GM23338 (cell line): ENCODE measurements at regions not wholly inside any gene's neighbourhood (a gene's known extent, or its start where the extent isn't known, plus 50 kb on each side); places are given as distances from the start of the nearest gene placed in this dataset.

Experiments used
- ATAC-seq: fragments of 200-7000 bp; cut with Tn5 transposase; 3 replicates; pipeline ENCODE4 v1.9.1; 2020
- DNase-seq: peaks from one replicate; pipeline ENCODE4 v3.0.0-alpha.2; 2015; ENCODE audit warnings: low spot score
- H2AFZ ChIP-seq: fragments of 200-600 bp; sonication (generic); 2 replicates; pipeline ENCODE4 v1.8.0; 2016; ENCODE audit warnings: antibody characterized with exemption, mild to moderate bottlenecking, moderate library complexity
- H3F3A ChIP-seq: fragments of 200-600 bp; sonication (generic); replicated peaks from 2 replicates; pipeline ENCODE4 v1.8.0; 2017; ENCODE audit warnings: antibody characterized with exemption, mixed run types, low read depth
- H3K27ac ChIP-seq: fragments of 200-600 bp; sonication (generic); 2 replicates; pipeline ENCODE4 v1.6.1; 2016; ENCODE audit warnings: low read depth
- H3K27me3 ChIP-seq: fragments of 200-600 bp; sonication (generic); 2 replicates; pipeline ENCODE4 v1.8.0; 2016; ENCODE audit warnings: mild to moderate bottlenecking, mixed run types, moderate library complexity; ENCODE audit not compliant: insufficient read depth
- H3K36me3 ChIP-seq: fragments of 200-600 bp; sonication (generic); 2 replicates; pipeline ENCODE4 v1.8.0; 2016; ENCODE audit warnings: mild to moderate bottlenecking; ENCODE audit not compliant: insufficient read depth
- H3K4me1 ChIP-seq: fragments of 200-600 bp; sonication (generic); 2 replicates; pipeline ENCODE4 v1.8.0; 2016; ENCODE audit warnings: mild to moderate bottlenecking, moderate library complexity; ENCODE audit not compliant: insufficient read depth
- H3K4me2 ChIP-seq: fragments of 200-600 bp; sonication (generic); 2 replicates; pipeline ENCODE4 v1.7.1; 2017; ENCODE audit warnings: mixed run types
- H3K4me3 ChIP-seq: fragments of 200-600 bp; sonication (generic); 2 replicates; pipeline ENCODE4 v1.6.1; 2016; ENCODE audit warnings: mixed run types
- H3K79me2 ChIP-seq: fragments of 200-600 bp; sonication (generic); replicated peaks from 2 replicates; pipeline ENCODE4 v1.8.0; 2017; ENCODE audit warnings: mild to moderate bottlenecking; ENCODE audit not compliant: insufficient read depth
- H3K9me2 ChIP-seq: fragments of 200-600 bp; sonication (generic); 2 replicates; pipeline ENCODE4 v1.8.0; 2017; ENCODE audit not compliant: insufficient read depth
- H4K20me1 ChIP-seq: fragments of 200-600 bp; sonication (generic); replicated peaks from 2 replicates; pipeline ENCODE4 v1.8.0; 2017; ENCODE audit warnings: mild to moderate bottlenecking; ENCODE audit not compliant: insufficient read depth
- H3K27ac Mint-ChIP-seq: 2 replicates; pipeline ENCODE4 v1.8.0; 2020; ENCODE audit warnings: inconsistent platforms, mild to moderate bottlenecking, moderate library complexity, mixed read lengths
- H3K27me3 Mint-ChIP-seq: 3 replicates; pipeline ENCODE4 v1.8.0; 2022; ENCODE audit warnings: low read depth, mild to moderate bottlenecking, moderate library complexity, mixed read lengths, inconsistent platforms; ENCODE audit not compliant: insufficient read depth, poor library complexity
- H3K36me3 Mint-ChIP-seq: 3 replicates; pipeline ENCODE4 v1.8.0; 2021; ENCODE audit warnings: low read depth, mild to moderate bottlenecking, inconsistent platforms, moderate library complexity, mixed read lengths
- H3K4me1 Mint-ChIP-seq: 3 replicates; pipeline ENCODE4 v1.8.0; 2020; ENCODE audit warnings: mild to moderate bottlenecking, inconsistent platforms, mixed read lengths
- H3K4me3 Mint-ChIP-seq: 3 replicates; pipeline ENCODE4 v1.8.0; 2021; ENCODE audit warnings: moderate library complexity, mild to moderate bottlenecking, inconsistent platforms, mixed read lengths
- H3K9me3 Mint-ChIP-seq: 3 replicates; pipeline ENCODE4 v1.8.0; 2020; ENCODE audit warnings: moderate library complexity, mild to moderate bottlenecking, inconsistent platforms, mixed read lengths
- ETS1 ChIP-seq: IDR thresholded peaks from 2 replicates; pipeline ENCODE4 v1.6.1; 2016; ENCODE audit warnings: antibody characterized with exemption
- EZH2 ChIP-seq: fragments of 200-600 bp; sonication (generic); IDR thresholded peaks from one replicate; pipeline ENCODE4 v1.8.0; 2017; ENCODE audit warnings: antibody characterized with exemption, mild to moderate bottlenecking, low read depth; ENCODE audit not compliant: unreplicated experiment
- EZH2phosphoT487 ChIP-seq: fragments of 200-600 bp; sonication (generic); IDR thresholded peaks from one replicate; pipeline ENCODE4 v1.8.1; 2018; ENCODE audit warnings: antibody characterized with exemption; ENCODE audit not compliant: unreplicated experiment
- JUNB ChIP-seq: IDR thresholded peaks from one replicate; pipeline ENCODE4 v1.6.1; 2016; ENCODE audit warnings: antibody characterized with exemption; ENCODE audit not compliant: unreplicated experiment
- NANOG ChIP-seq: IDR thresholded peaks from 2 replicates; pipeline ENCODE4 v1.6.1; 2016; ENCODE audit warnings: antibody characterized with exemption, borderline replicate concordance
- POLR2AphosphoS5 ChIP-seq: IDR thresholded peaks from 2 replicates; pipeline ENCODE4 v1.6.1; 2016; ENCODE audit warnings: antibody characterized with exemption, low read depth
- STAT1 ChIP-seq: IDR thresholded peaks from one replicate; pipeline ENCODE4 v1.6.1; 2016; ENCODE audit warnings: antibody characterized with exemption; ENCODE audit not compliant: unreplicated experiment
- ZNF114 ChIP-seq: fragments of 250-450 bp; sonication (Bioruptor Pico); IDR thresholded peaks from 2 replicates; pipeline ENCODE4 v1.5.0; 2020; ENCODE audit warnings: mild to moderate bottlenecking, moderate library complexity
- ZNF331 ChIP-seq: fragments of 250-450 bp; sonication (Bioruptor Pico); IDR thresholded peaks from 2 replicates; pipeline ENCODE4 v1.5.0; 2020; ENCODE audit warnings: low read depth, mild to moderate bottlenecking, moderate library complexity
- TF ChIP-seq, protein P1 (sequence below), 2 experiments: fragments of 200-600 bp in 1 of 2; sonication (generic) in 1 of 2; conservative IDR thresholded peaks; 2 replicates each; pipeline versions ENCODE4 v1.5.1 to v1.6.1; 2016 to 2017; ENCODE audit warnings: antibody characterized with exemption in 2 of 2, low read depth in 2 of 2, mild to moderate bottlenecking in 2 of 2, moderate library complexity in 1 of 2
- TF ChIP-seq, protein P2 (sequence below): fragments of 250-450 bp; sonication (Bioruptor Pico); IDR thresholded peaks from 2 replicates; pipeline ENCODE4 v1.5.0; 2020; ENCODE audit warnings: mild to moderate bottlenecking, moderate library complexity

DNA sequence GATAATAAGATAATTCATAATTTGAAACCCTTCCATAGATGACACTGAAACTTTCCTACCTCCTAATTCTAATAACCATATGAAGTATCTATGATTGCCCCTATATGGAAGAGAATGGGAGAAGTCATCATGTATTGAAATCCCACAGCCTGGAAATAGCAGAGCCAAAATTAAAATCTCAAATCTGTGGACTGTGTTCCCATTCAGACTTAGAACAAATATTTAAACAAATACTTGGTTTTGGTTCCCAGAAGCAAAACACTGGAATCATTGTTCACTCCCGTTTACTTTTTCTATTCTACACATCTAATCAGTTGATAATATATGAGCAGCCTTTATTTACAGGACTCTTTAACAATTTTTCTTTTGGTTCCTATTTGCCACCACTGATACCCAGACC, 92.6 kb upstream of the PTPRD start:
- H3K4me3 ChIP-seq, result no peak overlapping the region
- H4K20me1 ChIP-seq, result no peaks in the 10 kb centered on the region
- H2AFZ ChIP-seq, result no peak overlapping the region
- H3K4me2 ChIP-seq, result no peak overlapping the region
- no peaks in the 10 kb centered on the region for H3K36me3 Mint-ChIP-seq
- no peaks in the 10 kb centered on the region for H3K36me3 ChIP-seq
- H3K4me3 Mint-ChIP-seq, result no peak overlapping the region
- H3K4me1 ChIP-seq, result no peaks in the 10 kb centered on the region
- ATAC-seq (no peak), DNase-seq (no peak)
- no peaks in the 10 kb centered on the region for H3K27me3 Mint-ChIP-seq
- H3K9me3 Mint-ChIP-seq, result no peaks in the 10 kb centered on the region
- no peaks in the 10 kb centered on the region for H3F3A ChIP-seq
- TF ChIP-seq EZH2phosphoT487, result no peak
- no peak for TF ChIP-seq NANOG
- TF ChIP-seq ZNF331, result no peak
- TF ChIP-seq, protein P1, sequence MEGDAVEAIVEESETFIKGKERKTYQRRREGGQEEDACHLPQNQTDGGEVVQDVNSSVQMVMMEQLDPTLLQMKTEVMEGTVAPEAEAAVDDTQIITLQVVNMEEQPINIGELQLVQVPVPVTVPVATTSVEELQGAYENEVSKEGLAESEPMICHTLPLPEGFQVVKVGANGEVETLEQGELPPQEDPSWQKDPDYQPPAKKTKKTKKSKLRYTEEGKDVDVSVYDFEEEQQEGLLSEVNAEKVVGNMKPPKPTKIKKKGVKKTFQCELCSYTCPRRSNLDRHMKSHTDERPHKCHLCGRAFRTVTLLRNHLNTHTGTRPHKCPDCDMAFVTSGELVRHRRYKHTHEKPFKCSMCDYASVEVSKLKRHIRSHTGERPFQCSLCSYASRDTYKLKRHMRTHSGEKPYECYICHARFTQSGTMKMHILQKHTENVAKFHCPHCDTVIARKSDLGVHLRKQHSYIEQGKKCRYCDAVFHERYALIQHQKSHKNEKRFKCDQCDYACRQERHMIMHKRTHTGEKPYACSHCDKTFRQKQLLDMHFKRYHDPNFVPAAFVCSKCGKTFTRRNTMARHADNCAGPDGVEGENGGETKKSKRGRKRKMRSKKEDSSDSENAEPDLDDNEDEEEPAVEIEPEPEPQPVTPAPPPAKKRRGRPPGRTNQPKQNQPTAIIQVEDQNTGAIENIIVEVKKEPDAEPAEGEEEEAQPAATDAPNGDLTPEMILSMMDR (conservative IDR thresholded peaks at IDR 0.05; ENCODE audit: low read depth in 2 of 2), result no peak
- TF ChIP-seq EZH2, result no peak
- no peak for TF ChIP-seq ETS1
- no peak for TF ChIP-seq ZNF114
- H3K27ac ChIP-seq, result no peak overlapping the region
- H3K27ac Mint-ChIP-seq, result no peak overlapping the region
- H3K79me2 ChIP-seq, result no peaks in the 10 kb centered on the region
- no peaks in the 10 kb centered on the region; the same call in 1 of the 2 replicates for H3K9me2 ChIP-seq
- no peaks in the 10 kb centered on the region for H3K27me3 ChIP-seq
- peaks cover 2% of the 10 kb centered on the region; the same call in 1 of the 3 replicates for H3K4me1 Mint-ChIP-seq

DNA sequence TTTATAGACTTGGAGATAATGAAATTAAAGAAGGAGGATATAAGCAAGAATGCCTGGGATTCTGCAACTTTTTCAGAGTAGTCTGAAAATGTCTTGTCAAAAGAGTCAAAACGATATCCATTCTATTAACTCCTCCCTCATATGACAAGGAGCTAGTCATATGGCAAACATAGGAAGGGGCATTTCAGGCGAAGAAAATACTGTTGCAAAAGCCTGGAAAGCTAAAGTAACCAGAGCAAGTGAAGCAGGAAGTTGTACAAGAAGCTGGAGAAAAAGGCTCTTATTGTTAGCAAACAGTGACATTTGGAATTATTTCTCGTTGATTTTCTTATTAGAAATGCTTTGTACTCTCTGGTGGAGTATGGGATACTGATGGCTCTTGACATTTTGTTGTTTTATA, 94.0 kb upstream of the PTPRD start:
- Histone ChIP-seq H3K27me3 (no peaks in the 10 kb centered on the region), H3K4me1 (no peaks in the 10 kb centered on the region), H3K4me3 (no peak overlapping the region), H3K79me2 (no peaks in the 10 kb centered on the region), H3K9me2 (no peaks in the 10 kb centered on the region; the same call in 1 of the 2 replicates), H3K36me3 (no peaks in the 10 kb centered on the region), H2AFZ (no peak overlapping the region), H3K4me2 (no peak overlapping the region), H4K20me1 (no peaks in the 10 kb centered on the region), H3K27ac (no peak overlapping the region), H3F3A (no peaks in the 10 kb centered on the region)
- DNase-seq, result no peak
- TF ChIP-seq, protein P2, sequence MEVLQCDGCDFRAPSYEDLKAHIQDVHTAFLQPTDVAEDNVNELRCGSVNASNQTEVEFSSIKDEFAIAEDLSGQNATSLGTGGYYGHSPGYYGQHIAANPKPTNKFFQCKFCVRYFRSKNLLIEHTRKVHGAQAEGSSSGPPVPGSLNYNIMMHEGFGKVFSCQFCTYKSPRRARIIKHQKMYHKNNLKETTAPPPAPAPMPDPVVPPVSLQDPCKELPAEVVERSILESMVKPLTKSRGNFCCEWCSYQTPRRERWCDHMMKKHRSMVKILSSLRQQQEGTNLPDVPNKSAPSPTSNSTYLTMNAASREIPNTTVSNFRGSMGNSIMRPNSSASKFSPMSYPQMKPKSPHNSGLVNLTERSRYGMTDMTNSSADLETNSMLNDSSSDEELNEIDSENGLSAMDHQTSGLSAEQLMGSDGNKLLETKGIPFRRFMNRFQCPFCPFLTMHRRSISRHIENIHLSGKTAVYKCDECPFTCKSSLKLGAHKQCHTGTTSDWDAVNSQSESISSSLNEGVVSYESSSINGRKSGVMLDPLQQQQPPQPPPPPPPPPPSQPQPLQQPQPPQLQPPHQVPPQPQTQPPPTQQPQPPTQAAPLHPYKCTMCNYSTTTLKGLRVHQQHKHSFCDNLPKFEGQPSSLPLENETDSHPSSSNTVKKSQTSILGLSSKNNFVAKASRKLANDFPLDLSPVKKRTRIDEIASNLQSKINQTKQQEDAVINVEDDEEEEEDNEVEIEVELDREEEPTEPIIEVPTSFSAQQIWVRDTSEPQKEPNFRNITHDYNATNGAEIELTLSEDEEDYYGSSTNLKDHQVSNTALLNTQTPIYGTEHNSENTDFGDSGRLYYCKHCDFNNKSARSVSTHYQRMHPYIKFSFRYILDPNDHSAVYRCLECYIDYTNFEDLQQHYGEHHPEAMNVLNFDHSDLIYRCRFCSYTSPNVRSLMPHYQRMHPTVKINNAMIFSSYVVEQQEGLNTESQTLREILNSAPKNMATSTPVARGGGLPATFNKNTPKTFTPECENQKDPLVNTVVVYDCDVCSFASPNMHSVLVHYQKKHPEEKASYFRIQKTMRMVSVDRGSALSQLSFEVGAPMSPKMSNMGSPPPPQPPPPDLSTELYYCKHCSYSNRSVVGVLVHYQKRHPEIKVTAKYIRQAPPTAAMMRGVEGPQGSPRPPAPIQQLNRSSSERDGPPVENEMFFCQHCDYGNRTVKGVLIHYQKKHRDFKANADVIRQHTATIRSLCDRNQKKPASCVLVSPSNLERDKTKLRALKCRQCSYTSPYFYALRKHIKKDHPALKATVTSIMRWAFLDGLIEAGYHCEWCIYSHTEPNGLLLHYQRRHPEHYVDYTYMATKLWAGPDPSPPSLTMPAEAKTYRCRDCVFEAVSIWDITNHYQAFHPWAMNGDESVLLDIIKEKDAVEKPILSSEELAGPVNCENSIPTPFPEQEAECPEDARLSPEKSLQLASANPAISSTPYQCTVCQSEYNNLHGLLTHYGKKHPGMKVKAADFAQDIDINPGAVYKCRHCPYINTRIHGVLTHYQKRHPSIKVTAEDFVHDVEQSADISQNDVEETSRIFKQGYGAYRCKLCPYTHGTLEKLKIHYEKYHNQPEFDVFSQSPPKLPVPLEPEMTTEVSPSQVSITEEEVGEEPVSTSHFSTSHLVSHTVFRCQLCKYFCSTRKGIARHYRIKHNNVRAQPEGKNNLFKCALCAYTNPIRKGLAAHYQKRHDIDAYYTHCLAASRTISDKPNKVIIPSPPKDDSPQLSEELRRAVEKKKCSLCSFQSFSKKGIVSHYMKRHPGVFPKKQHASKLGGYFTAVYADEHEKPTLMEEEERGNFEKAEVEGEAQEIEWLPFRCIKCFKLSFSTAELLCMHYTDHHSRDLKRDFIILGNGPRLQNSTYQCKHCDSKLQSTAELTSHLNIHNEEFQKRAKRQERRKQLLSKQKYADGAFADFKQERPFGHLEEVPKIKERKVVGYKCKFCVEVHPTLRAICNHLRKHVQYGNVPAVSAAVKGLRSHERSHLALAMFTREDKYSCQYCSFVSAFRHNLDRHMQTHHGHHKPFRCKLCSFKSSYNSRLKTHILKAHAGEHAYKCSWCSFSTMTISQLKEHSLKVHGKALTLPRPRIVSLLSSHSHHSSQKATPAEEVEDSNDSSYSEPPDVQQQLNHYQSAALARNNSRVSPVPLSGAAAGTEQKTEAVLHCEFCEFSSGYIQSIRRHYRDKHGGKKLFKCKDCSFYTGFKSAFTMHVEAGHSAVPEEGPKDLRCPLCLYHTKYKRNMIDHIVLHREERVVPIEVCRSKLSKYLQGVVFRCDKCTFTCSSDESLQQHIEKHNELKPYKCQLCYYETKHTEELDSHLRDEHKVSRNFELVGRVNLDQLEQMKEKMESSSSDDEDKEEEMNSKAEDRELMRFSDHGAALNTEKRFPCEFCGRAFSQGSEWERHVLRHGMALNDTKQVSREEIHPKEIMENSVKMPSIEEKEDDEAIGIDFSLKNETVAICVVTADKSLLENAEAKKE (CRISPR knock-in tag), result no peak
- TF ChIP-seq ZNF331 (no peak), JUNB (no peak), EZH2 (no peak), POLR2AphosphoS5 (no peak), STAT1 (no peak), NANOG (no peak)
- no peak overlapping the region for H3K4me3 Mint-ChIP-seq
- no peaks in the 10 kb centered on the region for H3K27me3 Mint-ChIP-seq
- no peak overlapping the region for H3K27ac Mint-ChIP-seq
- H3K4me1 Mint-ChIP-seq, result peaks cover 2% of the 10 kb centered on the region; the same call in 1 of the 3 replicates
- no peaks in the 10 kb centered on the region for H3K36me3 Mint-ChIP-seq
- no peaks in the 10 kb centered on the region for H3K9me3 Mint-ChIP-seq
- no peak for ATAC-seq
